AG10803 (cell line): ENCODE measurements at regions not wholly inside any gene's neighbourhood (a gene's known extent, or its start where the extent isn't known, plus 50 kb on each side); places are given as distances from the start of the nearest gene placed in this dataset.

Experiments used
- DNase-seq: peaks from one replicate; pipeline ENCODE4 v3.0.0; 2010; ENCODE audit warnings: low read depth
- H3K4me3 ChIP-seq: 2 replicates; pipeline ENCODE4 v1.5.1; 2011; ENCODE audit warnings: mild to moderate bottlenecking, low read length, control low read depth
- TF ChIP-seq, protein P1 (sequence below): conservative IDR thresholded peaks from 2 replicates; pipeline ENCODE4 v1.5.1; 2011; ENCODE audit warnings: mild to moderate bottlenecking, low read length, control low read depth, inconsistent platforms

DNA sequence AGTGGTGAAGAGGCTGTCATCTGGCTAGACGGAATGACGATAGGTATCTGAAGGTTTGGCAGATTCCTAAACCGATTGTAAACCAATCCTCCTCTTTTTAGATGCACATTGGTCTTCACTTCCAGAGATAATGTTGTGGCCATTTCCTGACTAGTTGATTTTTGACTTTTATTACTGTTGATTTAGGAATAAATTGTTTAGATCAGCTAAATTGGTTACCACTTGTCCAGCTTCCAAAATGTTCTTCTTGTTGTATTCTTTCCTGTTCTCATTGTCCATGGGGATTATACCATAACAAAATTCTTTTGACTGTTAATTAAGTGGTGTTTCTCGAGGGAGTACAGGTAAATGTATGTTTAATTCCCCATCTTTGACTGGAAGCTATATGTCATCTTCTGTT is 119.7 kb downstream of the MACROH2A1 start:
- no peak for DNase-seq
- TF ChIP-seq, protein P1, sequence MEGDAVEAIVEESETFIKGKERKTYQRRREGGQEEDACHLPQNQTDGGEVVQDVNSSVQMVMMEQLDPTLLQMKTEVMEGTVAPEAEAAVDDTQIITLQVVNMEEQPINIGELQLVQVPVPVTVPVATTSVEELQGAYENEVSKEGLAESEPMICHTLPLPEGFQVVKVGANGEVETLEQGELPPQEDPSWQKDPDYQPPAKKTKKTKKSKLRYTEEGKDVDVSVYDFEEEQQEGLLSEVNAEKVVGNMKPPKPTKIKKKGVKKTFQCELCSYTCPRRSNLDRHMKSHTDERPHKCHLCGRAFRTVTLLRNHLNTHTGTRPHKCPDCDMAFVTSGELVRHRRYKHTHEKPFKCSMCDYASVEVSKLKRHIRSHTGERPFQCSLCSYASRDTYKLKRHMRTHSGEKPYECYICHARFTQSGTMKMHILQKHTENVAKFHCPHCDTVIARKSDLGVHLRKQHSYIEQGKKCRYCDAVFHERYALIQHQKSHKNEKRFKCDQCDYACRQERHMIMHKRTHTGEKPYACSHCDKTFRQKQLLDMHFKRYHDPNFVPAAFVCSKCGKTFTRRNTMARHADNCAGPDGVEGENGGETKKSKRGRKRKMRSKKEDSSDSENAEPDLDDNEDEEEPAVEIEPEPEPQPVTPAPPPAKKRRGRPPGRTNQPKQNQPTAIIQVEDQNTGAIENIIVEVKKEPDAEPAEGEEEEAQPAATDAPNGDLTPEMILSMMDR = no peak

GRCh38 chr5:135276151-135276550 is 122.9 kb downstream of the MACROH2A1 start:
- no peak for DNase-seq
- no peak overlapping the region for H3K4me3 ChIP-seq
- TF ChIP-seq, protein P1 = no peak

More for the DNA sequence above, 119.7 kb downstream of the MACROH2A1 start:
- H3K4me3 ChIP-seq = no peak overlapping the region

GRCh38 chr5:135273212-135273611 is 125.8 kb downstream of the MACROH2A1 start:
- H3K4me3 ChIP-seq = no peak overlapping the region
- TF ChIP-seq, protein P1 = no peak
- DNase-seq = no peak

DNA sequence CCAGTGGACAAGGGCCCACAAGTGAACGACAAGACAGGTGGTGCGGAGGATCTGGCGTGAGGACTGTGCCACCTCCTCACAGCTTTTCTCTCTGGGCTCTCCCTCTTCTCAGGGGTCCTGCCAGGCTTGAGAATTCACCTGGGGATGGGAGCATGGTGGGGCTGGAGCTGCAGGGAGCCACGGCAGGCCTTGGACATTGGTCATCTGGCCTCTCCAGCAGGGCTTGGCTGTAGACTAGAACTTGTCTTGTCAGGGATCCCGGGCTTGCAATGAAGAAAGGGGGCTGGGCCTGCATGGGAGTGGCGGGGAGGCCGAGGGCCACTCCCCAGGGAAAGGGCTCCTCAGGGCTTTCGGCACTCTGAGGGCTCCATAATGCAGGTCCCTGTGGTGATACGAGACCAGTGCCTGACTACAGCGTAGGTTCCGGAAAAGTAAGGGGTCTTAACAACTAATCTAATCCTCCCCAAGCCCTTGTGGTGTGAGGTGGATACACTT is 126.7 kb downstream of the MACROH2A1 start:
- no peak overlapping the region for H3K4me3 ChIP-seq
- TF ChIP-seq, protein P1 = no peak
- DNase-seq = no peak

- peak; percentile 65 for DNase-seq
- TF ChIP-seq, protein P1 = no peak
Measured at GRCh38 chr5:135271533-135272310, 127.3 kb downstream of the MACROH2A1 start.

GRCh38 chr5:135269931-135270421 is 129.1 kb downstream of the MACROH2A1 start:
- TF ChIP-seq, protein P1 = no peak
- H3K4me3 ChIP-seq = no peak overlapping the region
- DNase-seq = peak; percentile 74

More at GRCh38 chr5:135271533-135272310, 127.3 kb downstream of the MACROH2A1 start:
- H3K4me3 ChIP-seq = no peak overlapping the region

DNA sequence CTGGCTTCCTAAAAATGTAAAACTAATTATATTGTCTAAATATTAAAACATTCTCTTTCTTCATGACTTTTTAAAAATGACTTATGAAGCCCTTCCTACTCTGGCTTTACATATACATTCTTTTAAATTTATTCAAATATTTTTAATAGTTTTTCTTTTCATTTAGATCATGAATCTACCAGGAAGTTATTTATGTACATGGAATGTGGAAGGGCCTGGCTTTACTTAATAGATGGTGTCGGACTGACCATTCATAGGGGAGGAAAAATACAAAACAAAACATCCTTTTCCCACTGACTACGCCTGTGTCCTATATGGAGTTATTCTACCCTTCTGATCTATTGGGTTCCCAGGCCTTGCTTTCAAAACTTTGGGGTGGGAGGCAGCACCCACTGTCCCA is 129.8 kb downstream of the MACROH2A1 start:
- peak; percentile 42 for DNase-seq
- H3K4me3 ChIP-seq = no peak overlapping the region
- TF ChIP-seq, protein P1 = no peak
